NCI-H526 (cell line): ENCODE measurements at regions not wholly inside any gene's neighbourhood (a gene's known extent, or its start where the extent isn't known, plus 50 kb on each side); places are given as distances from the start of the nearest gene placed in this dataset.

Experiments
- DNase-seq, 2 experiments: peaks; one replicate each; lab custom pipeline; 2025; lab: John Stamatoyannopoulos, UW

DNA sequence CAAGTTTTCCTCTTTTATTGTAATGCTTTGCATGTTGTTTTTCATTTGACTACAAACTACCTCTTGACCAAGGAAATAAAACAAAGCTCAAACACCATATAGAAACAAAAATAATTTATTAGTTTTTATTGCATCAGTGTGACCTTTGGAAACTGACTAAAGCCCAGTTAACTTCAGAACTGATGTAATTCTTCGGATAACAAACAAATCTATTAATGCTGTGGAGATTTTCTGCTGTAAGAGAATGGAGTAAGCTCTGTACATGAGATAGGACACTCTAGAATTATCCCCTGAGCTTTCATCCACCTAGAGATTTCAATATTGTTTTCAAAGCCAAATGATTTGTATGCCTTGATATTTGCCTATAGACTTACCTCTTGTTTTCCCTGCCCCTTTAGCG lies 154.0 kb upstream of the KCNK2 start:
- DNase-seq, result no peak

DNA sequence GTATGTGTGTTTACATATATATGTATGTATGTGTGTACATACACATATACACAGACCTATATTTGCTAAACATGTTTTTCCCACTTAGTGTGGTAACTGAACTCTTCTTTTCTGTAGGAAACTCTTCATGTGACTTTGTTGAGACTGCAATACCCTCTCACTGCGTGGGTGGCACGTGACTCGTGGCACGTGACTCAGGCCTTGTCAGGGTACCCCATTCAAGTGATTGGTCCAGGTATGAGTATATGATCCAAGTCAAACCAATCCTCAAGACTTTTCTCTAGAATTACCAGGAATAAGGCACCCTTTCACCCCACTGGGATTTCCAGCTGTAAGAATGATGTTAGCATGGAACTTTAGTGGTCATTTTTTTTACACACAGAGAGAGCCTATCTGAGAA lies 149.2 kb upstream of the KCNK2 start:
- no peak for DNase-seq

DNA sequence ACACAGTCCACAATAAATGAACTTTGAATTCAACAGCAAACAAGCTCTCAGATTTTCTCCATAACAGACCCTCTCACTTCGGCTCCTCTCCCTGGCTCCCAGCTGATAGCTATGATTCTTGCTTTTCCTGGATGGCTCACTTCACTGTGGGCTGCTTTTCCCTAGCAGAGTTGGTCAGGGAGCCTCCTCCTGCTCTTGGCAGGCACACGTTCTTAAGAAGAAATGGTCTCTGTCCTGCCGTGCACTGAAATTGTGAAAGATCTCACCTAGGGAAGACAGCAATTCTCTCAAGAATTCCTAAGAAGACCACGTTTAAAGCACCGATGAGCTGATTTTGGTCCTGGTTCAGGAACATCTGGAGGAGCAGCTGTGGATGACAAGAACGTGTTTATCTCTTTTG lies 148.5 kb upstream of the KCNK2 start:
- no peak for DNase-seq

DNA sequence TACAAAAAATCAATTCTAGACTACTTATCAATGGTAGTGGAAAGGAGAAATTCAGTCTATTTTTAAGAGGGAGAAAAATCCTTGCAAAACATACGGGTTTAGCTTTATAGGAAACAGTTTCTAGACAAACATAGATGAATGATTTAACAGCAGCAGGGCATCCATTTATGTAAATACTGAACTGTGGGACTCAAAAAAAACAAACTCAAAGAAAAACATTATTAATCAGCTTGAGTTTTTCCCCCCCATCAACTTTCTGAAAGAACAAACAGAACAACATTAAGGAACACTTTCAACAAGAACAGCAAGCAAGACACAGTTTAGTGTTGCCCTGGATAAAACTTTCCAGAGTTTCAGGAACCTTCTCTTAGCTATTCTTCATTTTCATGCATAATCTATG lies 147.3 kb upstream of the KCNK2 start:
- DNase-seq, result no peak

DNA sequence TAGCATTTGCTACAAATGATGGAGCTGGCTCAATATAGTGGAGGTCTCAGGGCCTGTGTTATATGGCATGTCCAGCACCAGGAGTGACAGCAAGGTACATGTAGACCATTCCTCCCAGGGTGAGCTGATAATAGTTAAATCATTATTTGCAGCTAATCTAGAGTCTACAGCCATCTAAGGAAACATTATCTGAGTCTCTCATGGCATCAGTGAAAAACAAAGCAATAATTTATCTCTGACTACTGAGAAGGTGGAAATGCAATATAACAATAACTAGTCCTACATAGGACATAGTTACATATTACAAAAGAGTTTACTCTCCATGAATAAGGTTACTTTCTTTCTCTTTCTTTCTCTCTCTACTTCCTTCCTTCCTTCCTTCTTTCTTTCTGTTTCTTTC lies 143.4 kb upstream of the KCNK2 start:
- no peak for DNase-seq

DNA sequence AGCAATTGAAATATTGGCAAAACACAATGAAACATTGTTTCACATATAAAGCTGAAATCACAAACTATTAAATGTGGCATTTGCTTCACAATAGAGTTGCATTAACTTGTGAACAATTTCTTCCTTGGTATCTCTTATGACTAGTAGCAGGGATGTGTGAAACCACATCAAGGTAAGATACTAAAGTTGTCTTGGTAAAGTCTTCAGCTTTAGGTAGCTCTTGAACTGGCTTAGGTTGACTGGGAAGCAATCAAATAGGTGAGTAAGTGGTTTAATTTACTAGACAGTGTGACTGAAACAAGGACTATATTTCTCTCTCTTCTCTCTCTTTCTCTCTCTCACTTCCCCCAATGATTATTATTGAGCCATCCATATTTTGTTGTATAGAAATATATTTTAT lies 141.5 kb upstream of the KCNK2 start:
- no peak for DNase-seq

DNA sequence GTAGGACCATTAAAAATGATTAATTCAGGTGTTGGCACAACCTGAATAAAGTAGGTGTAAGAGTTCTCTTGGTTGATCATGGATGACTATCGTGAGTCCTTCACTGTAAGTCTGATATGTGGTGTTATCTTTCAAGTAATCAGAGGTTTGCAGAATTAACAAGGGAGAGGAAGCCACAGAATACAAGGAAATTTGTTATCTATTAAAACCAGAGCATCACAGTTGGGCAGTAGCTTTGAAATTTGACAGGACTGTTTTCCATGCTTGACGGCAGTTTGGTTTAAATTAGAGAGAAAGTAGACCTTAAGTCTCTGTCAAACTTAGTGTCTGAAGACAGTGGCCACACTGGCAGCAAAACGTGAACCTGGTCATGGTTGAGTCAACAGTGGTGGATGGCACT lies 139.5 kb upstream of the KCNK2 start:
- no peak for DNase-seq

DNA sequence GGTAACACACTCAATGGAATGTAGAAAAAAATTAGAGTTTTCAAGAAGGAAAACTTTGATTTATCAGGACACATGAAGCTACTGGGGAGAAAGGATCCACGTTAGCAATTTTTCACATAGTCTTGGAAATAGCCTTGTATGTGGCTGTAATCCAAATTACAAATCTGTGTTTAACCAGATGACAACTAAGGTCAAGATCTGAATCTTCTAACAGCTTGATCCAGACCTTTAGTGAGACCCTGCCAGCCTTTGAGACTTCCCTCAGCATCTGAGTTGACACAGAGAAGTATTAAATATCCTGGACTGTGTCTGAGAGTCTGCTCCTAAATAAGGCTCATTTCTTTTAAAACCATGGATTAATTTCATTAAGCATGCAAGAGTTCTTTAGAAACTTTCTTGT lies 135.9 kb upstream of the KCNK2 start:
- no peak for DNase-seq

DNA sequence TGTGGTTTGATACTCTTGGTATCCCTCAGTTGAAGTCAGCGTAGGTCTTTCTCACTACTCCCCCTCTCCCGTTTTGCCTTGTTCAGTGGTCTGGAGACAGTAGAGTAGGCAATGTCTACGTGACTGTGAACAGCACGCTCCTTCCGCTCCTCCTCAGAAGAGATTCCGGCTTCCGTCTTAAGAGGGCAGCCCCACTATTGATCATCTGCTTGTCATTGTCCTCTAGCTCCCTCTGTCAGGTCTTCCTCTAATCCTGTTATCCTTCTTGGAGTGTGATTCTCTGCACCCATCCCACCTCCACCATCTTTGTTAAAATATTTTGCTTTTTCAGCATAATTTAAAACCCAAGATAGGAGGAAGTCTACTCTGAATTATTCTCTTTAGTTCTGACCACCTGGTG lies 129.9 kb upstream of the KCNK2 start:
- DNase-seq, result no peak

DNA sequence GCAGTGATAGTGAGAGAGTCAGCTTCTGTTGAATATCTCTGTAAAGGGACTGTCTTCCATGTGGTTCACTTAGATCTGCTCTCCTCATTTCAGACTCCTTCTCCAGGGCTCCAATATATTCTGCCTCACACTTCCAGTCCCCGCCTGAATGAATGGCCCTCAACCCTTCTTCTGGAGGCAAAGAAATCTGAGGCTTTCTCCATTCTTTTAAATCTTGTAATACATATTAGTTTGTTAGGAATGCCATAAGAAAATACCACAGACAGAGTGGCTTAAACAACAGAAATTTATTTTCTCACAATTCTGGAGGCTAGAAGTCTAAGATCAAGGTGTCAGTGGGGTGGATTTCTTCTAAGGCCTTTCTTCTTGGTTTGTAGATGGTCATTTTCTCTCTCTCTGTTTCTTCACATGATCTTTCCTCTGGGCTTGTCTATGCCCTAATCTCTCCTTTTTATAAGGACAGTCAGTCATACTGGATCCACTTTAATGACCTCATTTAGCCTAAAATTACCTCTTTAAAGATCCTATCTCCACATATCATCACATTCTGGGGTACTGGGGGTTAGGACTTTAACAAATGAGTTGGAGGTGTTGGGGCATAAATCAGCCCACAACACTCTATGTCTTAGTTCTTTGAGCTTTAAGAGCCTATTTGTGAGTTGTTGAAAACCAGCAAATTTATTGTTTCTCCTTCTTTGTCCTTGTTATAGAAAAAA lies 128.5 kb upstream of the KCNK2 start:
- no peak for DNase-seq

DNA sequence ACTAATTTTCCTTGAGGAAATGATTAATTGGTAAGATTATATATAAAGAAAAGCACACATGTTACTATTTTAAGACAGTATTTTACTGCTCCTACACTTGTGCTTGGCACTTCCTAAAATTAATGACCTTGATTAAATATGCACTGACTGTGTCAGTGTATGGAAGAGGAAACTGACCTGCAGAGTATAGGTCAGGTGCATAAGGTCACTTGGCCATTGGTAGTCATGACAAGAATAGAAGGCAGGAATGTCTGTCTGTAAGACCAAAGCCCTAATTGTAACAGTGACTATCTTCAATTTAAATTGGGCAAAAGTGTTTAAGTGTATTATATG lies 128.0 kb upstream of the KCNK2 start:
- no peak for DNase-seq

DNA sequence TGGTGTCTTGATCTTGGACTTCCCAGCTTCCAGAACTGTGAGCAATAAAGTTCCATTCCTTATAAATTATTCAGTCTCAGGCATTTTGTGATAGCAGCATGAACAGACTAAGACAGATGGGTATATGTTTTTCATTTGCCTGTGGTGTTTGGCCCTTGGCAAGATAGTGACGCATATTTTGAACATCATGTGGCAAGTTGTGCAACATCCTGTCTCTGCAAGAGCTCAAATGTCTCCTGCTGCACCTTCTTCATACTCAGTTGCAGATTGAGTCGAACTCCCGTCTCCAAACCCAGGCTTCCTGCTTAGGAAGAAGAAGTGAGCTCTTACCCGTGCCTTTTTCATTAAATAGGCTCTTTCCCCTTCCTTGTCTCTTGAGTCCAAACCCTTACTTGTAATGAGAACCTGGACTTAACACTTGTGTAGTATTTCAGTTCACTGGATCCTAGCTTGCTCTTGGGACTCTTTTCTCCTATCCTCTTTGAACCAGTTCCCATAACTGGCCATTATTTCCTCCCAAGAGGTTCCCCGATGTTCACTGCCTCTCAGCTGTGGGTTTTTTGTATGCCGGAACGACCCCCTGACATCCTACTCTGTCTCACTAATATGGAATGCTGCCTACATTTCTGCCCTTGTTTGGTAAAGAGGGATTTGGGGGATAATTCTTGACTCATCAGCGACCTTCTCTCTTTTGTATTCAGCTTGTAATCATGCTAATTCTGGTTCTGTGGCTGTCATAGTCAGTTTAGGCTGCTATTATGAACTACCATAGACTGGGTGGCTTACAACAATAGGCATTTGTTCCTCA lies 125.0 kb upstream of the KCNK2 start:
- DNase-seq, result no peak

DNA sequence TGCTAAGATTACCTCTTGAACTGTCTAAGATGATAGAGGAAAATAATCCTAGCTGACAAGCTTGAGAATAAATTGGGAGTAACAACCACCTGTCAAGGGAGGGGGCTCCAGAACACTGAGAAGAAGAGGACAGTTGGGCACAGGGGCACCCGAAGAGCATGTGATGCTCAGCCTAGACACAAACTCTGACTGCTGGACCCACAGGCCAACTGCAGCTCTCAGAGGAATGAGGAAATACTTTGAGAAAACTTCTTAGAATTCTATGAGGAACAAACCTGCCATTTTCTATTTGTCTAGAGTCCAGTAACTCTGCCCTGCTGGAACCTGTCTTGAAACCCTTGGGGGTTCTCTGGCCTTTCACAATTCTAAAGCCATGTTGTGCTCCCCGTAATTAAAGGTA lies 124.1 kb upstream of the KCNK2 start:
- no peak for DNase-seq

DNA sequence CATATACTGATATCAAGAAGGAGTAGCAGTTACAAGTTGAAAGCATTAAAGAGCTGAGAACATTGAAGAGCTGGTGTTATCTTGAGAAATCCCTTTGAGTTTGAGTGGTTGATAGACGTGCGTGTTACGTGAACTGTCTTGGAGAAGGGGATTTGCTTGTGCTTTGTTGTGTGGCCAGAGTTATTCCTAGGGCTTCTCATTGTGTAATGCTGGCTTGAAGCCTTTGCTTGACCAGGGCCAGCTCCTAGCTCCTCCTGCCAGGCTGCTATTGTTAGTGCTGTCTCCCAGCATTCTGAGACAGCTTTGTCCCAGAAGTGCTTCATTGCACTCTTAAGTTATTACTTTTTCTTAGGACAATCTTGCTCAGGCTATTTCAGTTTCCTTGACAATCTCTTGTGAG lies 116.2 kb upstream of the KCNK2 start:
- DNase-seq, result no peak

DNA sequence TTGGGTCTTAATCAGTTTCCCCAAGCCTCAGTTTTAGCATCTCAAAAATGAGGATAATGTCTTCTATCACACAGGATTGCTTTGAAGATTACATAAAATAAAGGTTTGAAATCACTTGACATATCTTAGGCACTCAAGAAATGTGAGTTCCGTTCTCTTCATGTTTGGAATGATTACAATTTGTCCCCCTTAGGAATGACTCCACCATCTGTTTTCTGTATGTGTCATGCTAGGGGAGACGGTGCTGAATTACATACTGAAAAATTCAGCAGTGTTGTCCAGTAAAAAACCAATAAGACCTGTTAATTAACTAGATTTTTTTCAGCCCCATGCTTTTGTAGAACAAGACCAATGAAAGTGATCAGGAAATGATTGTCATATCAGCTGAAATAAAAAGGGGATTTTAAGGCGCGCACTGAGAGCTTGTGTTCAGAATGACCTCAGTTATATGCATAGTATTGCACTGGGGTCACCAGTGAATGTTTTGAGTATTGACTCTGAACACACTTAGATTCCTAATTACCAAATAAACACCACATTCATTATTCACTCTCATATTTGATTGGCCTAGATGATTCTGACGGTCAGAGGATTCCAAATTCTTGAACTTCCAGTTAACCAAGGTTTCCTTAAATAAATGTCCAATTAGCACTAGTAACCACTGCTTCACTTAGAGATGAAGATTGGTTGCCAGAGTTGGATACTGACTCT lies 114.5 kb upstream of the KCNK2 start:
- no peak for DNase-seq

DNA sequence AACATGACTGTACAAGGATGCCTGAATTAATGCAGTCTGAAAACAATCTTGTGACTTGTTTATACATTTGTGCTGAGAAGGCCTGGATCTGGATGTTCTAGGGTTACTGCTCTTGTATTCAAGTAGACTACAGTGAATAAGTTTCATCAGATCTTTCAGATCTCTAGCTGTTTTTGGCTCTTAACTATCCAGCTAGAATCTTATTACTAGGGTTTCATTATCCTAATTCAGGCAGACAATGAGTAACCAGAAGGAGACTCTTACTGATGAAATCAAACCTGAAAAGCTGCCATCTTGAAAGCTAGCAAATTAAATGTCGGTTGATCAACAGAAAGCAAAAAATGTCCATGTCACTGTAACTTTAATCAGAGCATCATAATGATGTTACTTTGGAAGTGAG lies 112.5 kb upstream of the KCNK2 start:
- no peak for DNase-seq

DNA sequence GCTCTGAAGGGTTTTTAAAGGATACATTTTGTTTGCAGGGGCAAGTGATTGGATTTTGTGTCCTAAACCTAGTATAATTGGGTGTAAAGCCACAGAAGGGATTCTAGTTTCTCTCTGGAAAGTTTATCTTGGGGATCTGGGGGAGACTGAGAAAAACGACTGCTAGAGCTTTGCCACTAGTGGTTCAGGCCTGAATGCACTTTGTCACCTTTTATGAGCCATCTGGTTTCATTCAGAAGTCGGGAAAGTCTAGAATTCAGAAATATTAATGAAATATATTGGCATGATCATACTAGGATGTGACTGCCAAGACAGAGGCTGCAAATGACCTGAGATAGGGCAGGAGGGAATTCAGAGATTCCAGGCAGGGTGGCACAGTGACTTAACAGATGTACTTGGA lies 111.5 kb upstream of the KCNK2 start:
- DNase-seq, result no peak

DNA sequence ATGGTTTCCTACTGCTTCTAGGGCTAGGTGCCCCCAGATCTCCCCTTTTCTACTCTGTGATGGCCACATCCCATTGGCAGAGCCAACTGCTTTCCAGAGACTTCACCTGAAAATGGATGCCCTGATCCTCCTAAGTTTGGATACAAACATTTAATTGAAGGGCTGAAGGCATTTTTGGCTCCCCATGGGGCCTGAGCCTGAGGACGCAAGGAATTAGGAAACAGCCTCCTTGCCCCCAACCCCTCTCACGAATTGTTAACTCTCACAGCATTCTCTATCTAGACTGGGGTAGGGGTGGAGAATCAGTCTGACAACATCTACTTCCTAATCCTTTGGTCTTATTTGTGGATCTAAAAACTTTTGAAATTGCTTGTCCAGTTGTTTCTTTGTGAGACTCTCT lies 108.5 kb upstream of the KCNK2 start:
- DNase-seq, result no peak

DNA sequence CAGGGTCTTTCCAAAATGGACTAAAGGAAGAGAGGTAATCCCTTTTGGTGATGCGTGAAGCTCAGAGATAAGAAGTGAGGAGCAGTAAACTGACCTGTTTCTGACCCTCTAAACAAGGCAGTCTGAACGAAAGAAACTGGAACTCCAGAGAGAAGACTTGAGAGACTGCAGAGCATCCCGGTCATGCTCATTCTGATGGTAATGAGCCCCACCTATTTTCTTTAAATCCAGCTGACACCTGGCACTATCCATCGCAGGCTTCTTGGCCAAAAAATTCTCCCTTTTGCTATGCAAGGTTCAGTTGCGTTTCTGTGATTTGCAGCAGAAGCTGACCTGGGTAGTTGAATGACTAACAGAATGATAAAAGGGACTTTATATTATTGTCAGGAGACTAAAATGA lies 105.9 kb upstream of the KCNK2 start:
- no peak for DNase-seq

DNA sequence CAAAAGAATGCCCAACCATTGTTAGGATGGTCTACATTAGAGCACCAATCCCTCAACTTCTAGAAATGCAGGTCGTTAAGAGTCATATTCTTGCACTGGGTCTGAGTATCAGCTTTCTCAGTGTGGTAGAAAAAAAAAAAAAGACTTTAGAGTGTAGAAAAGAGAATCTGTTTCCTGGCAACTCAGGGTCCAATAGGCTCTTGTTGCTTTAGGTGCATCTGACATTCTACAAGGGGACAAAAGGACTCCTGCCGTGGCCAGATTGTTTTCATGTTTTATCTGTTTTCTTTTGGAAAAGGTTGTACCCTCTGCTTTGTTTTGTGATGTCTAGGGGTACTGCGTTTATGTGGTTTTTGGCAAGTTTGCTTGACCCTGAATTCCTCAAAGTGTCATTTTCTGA lies 105.4 kb upstream of the KCNK2 start:
- DNase-seq, result no peak

DNA sequence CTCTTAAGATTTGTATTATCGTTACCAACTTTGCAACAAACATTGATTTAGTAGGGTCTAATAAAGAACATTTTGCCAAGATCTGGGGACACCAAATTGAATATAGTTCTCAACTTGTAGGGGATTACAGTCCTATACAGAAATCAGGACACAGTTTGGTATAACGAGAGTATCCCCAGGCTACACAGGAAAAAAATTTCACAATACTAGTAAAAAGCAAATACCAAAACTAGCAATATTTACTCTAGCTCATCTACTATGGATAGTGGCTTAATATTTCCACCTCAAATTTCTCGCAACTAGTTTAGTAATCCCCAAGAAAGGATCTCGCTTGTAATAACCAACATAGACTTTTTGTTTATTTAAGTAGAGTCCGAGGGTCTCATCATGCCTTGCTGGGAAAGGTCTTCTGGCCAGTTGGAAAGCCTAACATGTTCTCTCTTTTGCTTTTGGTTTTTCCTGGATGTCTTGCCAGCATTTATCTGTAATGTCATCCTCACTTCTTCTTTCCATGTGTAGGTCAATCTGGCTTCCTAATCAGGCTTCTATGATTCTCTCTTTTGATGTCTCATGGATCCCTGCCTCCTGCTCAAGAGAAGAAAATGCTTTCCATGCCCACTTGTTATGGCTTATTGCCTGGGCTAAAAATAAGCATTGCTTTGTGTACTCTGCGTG lies 104.7 kb upstream of the KCNK2 start:
- DNase-seq, result no peak

DNA sequence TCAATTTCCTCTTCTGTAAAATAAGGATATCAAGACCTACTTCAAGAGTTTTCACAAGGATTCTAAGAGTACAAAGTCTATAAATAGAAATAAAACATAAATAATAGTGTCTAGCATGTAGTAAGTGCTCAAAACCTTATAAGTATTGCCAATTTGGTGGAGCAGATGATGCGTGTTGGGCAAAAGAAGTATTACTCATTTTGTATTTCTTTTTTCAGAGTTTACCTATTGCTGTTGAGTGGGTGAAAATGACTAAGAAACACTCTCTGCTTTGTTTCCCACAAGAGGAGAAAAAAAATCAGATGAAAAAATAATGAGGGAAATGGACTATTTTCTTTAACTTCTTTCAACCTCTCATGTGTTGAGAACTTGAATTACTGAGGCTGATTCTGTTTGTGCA lies 103.3 kb upstream of the KCNK2 start:
- DNase-seq, result no peak

DNA sequence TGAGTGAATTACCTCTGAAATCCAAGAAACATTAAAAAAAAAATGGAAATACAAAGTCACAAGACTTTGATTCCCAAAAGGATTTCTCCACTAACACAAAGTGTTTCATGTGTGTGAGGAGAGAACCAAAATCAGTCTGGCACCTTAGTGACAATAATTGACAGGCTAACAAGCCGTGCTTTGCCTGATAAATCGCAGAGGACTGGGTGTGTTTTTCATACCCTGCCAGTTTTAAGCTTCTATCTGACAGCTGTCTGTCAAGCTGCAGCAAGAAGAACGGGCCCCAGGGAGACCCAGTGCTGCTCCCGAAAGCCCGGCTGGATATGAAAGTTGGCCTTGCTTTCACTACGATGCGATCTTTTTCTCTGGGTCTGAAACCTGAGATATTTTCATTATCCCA lies 101.6 kb upstream of the KCNK2 start:
- no peak for DNase-seq
